Globus pallidus (tissue), 1 donor: ENCODE measurements at regions not wholly inside any gene's neighbourhood (a gene's known extent, or its start where the extent isn't known, plus 50 kb on each side); places are given as distances from the start of the nearest gene placed in this dataset.
A peak's percentile ranks its signal among the peaks of the same experiment; 100 is the strongest.

ENCODE experiments used
- DNase-seq: peaks from one replicate; pipeline ENCODE4 v3.0.0-alpha.2; 2015; ENCODE audit warnings: low spot score

DNA sequence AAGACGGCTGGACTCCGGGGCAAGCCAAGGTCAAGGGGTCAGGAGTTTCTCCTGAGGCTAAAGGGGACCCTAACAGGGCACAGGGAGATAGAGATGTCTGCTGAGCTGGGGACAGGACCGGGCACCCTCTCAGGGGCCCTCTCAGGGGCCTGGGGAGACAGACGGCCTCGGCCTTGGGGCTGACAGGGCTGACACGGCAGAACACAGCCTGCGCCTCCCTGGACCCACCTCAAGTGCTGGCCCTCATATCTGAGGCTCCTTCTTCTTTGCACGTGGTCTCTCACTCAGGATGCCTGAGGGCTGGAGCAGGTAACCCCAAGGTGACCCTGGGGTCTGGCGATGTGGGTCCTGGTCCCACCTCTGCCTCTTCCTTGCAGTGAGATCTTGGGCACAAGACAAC is 186.9 kb upstream of the TNRC6C start:
- DNase-seq, result no peak

DNA sequence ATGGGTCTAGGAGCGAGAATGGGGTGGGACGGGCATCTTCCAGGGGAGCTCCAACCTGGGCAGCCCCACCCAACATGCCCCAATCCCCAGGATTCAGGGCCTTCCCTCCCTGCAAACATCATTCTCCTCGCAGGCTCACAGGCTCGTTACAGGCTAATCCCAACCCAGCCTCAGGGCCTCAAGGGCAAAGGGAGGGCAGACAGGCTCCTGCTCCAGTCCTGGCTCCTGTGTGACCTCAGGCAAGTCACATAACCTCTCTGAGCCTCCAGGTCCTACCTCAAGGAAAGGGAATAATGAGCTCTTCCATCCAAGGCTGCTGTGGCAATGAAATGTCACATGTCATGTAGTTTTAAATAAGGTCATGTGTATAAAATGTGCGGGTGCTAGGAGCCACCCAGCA is 186.5 kb upstream of the TNRC6C start:
- no peak for DNase-seq

DNA sequence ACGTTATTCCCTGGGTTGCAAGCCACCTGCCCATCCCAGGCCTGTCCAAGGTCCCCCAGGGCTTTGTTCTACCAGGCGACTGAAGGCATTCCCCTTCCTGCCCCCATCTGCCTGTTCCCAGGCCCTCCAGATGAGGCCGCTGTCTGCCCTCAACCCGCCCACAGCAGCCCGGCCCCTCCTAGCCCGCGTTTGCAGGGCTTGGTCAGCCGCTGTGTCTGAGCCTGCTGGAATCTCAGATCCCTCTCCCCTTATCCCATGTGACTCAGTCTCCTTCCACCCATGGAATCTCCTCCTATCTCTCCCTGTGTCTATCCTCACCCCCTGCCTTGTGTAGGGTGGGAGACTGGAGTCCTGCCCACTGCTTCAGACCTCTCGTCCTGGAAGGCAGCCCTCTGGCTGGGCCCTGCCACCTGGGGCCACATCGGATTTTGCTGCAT is 186.0 kb upstream of the TNRC6C start:
- DNase-seq, result no peak

DNA sequence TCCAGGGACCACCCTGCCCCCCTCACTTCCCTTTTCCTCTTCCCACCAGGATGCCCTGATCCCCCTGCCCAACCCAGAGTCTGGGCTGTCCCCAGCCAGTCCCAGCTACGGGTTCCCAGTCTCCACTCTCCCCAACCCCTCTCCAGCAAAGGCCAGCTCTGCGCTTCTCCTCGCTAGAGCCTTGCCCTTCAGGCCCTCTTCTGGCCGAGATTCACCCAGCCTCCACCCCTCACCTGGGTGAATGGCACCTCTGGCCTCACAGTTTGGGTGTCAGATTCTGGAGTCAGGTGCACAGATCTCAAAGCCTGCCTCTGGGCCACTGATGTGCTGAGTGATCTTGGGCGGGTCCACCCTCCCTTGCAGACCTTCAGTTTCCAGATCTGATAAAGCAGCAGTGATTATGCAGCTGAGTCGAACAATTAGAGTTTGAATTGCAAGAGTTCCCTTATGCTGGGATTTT is 185.6 kb upstream of the TNRC6C start:
- no peak for DNase-seq

DNA sequence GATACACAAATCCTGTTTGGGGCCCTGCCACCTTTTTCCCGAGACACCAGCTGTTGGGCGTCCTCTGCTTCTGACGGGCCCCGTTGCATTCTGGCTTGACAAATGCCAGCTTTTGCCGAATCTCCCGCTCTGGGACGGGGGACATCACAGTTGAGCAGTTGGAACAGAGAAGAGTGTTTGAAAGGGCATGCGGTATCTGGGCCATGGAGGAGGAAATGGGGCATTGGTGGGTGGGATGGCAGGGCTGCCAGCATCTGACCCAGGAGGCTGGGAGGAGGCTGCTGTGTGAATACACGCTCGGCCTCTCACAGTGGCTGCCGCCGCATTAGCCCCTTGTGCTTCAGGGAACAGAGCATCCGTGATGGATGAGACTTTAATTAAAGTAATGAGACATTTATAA is 184.3 kb upstream of the TNRC6C start:
- no peak for DNase-seq

DNA sequence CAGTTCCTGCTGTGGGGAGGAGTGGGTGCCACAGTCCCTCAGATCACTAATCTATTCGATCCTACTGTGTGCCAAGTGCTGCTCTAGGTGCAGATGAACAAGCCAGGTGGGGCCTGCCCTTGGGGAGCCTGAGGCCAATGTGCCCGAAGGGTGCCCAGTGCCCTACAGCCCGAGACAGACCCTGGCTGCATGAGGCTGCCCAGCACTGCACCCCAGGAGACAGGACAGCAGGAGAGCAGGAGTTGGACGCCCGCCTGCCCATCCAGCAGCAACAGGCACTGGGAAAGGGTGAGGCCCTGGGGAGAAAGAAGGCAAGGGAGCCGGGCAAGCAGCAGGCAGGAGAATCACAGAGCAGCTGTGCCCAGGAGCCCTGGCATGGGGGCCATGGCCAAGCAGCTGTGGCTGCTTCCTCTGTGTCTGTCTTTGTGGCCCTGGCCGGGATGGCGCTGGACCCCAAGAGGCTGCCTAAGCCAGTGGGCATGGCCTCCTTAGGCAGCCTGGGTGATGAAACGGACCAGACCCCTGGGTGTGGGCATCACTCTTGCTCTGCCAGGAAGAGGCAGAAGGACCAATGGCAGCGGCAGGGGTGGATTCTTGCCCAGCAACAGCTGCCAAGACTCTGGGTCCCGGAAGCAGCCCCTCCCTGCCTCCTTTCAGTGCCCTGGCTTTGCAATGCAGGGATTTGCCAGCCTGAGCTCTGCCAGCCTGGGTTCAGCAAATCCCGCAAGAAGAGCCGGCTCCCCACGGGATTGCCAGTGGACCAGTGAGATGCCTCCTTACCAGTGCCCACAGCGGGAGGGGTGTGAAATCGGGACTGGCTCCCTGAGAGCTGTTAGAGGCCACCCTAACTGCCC is 179.6 kb upstream of the TNRC6C start:
- DNase-seq, result peak; percentile 93

DNA sequence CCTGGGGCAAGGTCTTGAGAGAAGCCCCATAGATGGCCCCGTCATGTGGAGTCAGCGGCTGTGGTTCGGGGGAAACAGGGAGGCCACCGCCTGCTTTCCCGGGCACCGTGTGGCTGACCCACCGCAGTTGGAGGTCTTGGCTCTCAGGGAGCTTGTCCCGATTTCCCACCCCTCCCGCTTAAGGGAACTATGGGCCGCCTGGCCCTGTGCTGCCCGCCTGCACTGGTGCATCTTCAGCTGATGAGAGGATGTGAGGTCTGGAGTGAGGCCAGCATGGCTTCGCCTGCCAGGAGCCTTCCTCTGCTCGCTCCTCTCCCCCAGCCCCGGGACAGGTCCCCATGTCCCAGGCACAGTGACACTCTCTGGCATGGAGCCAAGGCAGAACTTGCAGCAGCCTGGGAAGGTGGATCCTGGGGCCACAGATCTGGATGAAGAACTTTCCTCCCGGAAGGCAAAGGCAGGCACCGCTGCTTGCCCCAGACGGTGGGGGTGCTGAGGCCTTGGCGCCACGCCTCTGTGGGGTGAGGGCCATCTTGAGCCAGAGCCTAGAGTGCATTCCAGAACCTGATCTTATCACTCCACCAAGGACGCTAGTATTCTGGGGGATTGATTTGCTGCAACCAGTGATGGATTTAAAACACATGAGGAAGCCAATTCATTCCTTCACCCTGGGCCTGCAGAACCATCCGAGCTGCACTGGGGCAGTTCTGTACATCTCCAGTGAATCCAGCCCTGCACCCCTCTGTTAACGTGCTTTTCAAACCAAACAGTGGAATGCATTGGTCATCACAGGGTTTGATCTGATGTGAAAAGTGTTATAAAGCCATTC is 178.6 kb upstream of the TNRC6C start:
- DNase-seq, result peak; percentile 46

DNA sequence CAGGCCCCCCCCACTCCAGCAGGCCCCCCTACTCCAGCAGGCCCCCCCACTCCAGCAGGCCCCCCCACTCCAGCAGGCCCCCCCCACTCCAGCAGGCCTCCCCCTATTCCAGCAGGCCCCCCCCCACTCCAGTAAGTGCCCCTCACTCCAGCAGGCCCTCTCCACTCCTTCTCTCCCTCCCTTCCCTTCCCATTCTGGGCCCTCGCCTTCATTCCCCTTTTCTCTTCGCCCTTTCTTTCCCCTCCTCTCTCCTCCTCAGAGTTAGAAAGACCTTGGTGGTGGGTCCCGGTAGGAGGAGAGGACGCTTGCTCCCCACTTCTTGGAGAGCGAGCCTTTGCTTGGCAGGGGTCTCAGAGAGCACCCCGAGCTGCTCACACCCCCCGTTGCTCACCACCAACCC is 177.0 kb upstream of the TNRC6C start:
- DNase-seq, result no peak

DNA sequence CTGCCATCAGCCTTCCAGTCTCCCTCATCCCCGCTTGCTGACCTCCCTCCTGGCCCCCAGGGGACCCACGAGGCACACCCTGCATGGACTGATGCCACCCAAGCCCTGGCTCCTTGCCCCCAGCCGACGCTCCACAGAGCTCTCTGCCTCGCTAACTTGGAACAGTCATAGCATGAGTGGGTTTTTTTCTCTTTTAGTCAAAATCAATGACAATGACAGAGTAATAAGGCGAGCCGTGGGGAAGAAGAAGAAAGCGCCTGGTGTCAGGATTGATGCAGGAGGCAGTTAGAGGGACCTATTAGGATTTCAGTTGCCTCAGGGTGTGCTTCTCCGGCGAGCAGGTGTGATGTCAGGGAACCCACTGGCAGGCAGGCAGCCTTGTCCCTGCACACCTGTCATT is 176.3 kb upstream of the TNRC6C start:
- DNase-seq, result no peak

DNA sequence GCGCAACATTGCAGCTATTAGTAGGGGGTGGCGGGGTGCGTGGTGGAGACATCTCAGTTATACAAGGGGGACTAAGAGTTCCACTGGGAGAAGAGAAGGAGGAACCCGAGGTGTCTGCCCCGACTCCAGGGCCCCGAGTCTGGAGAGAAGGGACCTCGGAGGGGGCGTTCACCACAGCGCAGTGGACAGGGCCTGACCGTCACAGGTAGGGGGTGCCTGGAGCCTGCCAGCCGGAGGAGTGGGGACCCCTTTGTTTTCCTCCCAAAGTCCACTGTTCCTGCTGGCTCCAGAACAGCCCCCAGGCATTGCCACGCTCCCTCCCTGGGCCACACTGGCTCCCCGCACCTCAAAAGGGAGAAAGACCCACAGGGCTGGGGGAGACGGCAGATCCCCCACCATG is 175.9 kb upstream of the TNRC6C start:
- no peak for DNase-seq

DNA sequence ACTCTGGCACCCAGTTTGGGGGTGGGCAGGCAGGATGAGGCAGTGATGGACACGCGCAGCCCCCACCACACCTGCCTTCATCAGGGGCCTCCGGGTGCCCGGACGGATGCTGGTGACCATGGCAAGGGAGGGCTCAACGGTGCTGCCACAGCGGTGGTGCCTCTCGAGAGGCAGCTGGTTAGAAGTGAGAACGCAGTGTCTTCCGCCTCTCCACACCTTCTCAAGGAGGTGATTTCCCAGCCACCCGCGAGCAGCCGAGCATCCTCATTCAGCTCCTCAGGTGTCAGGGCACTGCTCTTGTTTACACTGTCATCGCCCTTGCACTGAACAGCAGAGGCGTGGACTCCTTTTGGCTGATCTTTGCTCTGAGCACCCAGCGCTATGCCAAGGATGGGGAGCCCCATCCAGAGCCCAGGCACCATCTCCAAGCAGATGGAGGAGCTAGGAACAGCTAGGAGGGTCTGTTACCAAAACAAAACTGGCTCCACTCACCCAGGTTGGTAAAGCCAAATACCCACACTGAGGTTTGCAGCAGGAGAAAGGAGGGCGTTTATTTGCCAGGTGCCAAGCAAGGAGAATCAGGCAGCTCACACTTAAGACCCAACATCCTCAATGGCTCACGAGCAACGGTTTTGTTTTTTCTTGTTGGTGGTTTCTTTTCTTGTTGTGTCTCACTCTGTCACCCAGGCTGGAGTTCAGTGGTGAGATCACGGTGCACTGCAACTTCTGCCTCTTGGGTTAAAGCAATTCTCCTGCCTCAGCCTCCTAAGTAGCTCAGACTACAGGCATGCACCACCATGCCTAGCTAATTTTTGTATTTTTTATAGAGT is 174.3 kb upstream of the TNRC6C start:
- DNase-seq, result no peak

DNA sequence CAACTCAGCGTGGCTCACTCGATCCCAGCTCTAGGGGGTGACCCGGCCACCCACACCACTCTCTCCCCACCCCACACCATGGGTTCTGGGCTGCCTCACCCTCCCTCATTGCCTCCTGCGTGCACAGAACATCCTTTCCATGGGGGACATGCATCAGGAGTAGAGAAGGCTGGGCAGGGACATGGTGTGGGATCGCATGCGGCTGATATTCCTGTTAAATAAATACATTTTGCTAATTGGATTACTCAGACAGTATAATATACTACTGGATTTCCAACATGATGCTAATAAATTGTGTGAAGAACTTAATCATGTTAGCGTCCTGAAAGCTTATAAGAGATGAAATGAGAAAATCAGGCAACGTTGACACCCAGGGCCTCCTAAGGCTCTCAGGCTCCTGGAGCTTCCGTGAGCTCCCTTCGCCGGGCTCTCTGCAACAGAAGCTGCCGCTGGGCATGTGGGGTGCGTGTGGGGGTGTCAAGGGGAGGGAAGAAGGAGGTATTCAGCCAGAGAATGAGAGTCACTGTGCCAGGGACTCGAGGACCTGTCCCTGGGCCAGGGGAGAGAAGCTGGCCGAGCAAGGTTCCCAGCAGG is 173.1 kb upstream of the TNRC6C start:
- no peak for DNase-seq

DNA sequence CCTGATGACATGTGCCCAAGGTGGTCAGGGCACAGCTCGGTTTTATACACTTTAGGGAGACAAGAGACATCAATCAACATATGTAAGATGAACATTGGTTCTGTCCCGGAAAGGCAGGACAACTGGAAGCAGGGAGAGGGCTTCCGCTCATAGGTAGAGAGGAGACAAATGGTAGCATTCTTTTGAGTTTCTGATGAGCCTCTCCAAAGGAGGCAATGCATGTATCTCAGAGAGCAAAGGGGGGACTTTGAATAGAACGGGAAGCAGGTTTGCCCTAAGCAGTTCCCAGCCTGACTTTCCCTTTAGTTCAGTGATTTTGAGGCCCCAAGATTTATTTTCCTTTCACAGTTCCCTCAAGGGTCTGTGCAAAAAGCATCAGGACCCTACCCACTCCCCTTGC is 172.4 kb upstream of the TNRC6C start:
- DNase-seq, result no peak

DNA sequence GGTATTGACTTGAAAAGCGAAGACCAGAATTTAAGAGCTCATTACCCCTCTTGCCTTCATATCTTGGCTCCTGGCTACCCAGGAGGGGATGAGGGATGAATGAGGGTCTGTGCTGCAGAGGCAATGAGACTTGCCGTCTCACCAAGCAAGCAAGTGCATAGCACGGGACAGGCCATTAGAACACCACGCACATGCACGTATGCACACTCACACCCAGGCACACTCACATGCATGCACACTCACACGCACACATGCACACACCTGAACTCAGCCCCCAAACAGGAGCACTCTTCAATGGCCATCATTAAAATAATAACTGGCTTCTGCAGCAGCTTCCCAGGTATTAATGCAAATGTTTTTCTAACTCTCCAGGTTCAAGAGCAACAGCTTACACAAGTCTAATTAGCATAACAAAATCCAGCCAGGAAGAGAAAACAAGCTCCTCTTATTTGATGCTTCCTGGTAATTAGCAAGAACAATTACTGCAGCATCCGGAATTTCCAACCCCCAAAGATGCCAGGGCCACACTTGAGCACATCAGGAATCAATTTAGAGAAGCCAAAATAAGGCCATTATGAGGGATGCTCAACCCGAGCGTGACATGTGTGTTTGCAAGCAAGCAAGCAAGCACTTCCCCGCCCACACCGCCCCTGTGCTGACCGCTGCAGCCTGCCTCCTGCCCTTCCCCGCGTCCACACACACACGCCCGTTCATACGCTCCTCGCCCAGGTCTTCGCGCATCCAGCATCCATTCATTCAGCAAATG is 171.6 kb upstream of the TNRC6C start:
- DNase-seq, result no peak

DNA sequence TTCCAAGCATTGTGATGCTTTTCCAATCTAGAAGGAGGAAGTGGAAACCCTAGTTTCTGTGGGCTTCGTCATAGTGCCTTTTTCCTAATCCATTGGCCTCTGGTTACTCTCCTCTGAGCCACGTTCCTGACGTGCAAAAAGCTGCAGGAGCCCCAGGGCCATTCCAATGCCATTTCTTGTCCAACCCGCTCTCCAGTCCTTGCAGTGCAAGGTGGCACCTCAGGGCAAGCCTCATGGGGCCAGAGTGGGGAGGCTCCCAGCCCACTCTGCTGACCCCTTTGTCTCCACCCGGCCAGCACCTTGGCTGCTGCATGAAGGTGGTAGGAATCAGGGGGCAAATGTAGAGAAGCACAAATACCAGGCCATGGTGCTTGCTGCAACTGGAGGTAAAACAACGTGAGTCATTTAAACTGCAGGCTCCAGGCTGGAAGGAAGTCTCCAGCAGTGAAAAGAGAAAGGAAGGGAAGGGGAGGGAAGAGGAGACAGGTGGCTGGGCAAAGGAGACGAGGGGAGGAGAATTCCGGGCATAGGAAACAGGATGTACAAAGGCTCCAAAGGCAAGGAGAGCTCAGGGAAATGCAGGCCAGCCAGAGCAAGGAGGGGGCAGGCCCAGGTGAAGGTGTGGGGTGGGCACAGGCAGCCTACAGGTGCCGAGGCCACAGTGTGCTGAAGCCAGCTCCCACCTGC is 168.2 kb upstream of the TNRC6C start:
- no peak for DNase-seq

DNA sequence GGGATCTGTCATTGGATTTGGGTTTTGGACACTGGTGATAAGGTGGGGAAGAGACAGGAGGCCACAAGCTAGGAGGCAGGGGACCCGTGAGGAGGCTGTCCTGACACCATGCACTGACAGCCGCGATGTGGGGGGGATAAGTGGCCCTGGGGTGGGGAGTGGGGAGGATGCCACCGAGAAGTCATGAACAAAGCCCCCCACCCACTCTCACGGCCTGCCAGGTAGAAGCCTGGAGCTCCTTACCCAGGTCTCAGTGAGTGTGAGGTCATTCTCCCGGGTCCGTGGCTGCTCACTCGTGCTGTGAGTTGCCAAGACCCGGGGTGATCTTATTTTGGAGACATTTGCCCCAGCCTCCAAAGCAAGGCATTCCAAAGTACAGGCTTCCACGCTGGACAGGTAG is 165.9 kb upstream of the TNRC6C start:
- DNase-seq, result no peak

DNA sequence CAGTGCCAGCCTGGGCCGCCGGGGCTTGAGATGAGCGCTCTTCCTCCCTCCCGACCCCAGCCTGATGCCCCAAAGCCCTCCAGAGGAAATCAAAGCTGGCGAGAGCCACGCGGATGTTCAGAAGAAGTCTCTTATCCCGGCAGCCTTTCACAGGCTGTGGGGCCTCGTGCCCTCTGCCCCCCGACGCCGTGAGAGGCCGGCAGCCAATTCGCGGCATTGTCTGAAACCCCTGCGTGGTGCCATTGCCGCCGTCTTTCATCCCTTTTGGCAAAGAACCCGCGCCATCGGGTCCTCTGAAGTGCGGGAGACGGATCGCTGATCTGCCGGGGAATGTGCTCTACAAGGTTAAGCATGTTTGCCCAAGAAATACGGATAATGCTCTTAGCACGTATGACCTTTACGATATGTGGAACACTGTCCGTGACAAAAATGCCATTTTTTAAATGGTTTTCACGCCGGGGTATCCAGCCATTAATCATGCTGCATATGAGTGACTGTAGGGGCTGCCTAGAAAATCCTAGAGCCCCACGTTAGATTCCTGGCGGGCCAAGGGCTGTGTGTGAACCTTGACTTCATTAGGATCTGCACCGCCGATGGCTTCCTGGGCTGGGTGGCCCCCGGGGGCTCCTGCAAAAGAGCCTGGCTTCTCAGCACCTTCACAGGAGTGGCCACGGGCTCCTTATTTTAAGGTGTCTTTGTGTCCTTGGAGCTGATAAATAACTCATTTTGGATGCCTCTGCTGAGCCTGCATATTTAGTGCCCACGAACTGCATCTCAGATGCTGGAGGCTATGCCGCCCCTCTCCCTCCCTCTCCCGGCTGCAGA is 165.1 kb upstream of the TNRC6C start:
- no peak for DNase-seq

DNA sequence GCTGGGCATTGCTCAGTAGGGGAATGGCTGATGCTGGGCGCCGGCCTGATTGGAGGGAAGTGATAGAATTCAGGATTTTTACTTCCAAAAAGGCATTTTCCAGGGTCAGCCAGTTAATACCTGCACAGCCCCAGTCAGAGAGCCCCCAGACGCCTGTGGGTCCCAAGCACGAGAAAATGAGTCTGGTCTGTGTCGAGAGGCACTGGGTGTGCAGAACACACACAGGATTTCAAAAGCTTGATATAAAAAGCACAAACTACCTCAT is 164.6 kb upstream of the TNRC6C start:
- DNase-seq, result no peak

DNA sequence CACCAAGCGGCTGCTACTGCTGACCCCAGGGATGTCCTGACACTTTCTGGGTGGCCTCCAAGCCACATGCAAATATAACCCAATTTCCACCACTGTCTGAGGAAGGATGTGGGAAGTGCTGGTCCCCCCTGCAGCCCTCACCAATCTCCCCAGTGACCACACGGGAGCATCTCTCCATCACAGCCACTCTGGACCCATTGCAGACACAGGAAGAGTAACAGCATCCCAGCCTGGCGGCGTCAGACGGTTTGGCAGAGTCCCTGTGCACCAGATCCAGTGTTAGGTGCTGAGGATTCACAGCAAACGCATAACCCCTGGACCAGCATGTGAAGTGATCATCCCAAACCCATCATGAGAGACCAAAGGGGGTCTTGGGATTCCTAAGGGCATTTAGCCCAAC is 163.7 kb upstream of the TNRC6C start:
- no peak for DNase-seq

DNA sequence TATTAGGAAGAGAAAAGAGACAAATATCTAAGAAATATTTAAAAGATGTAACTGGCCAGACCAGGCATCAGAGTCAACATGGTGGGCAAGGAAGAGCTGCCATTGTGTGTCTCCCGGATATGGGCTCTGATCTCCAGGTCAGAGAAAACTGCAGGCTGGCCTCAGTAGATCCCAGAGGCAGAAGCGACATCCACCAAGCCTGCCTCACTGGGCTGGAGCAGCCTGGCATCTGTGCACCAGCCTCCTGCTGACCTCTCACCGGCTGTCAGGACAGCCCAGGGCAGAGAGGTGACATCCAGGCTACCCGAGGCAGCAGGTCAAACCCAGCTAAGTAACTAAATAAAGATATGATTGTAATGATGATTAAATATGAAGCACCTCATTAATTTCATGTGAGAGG is 162.8 kb upstream of the TNRC6C start:
- no peak for DNase-seq
